ENCODE measurements at regions not wholly inside any gene's neighbourhood (a gene's known extent, or its start where the extent isn't known, plus 50 kb on each side); places are given as distances from the start of the nearest gene placed in this dataset.
A peak's percentile ranks its signal among the peaks of the same experiment; 100 is the strongest.

DNA sequence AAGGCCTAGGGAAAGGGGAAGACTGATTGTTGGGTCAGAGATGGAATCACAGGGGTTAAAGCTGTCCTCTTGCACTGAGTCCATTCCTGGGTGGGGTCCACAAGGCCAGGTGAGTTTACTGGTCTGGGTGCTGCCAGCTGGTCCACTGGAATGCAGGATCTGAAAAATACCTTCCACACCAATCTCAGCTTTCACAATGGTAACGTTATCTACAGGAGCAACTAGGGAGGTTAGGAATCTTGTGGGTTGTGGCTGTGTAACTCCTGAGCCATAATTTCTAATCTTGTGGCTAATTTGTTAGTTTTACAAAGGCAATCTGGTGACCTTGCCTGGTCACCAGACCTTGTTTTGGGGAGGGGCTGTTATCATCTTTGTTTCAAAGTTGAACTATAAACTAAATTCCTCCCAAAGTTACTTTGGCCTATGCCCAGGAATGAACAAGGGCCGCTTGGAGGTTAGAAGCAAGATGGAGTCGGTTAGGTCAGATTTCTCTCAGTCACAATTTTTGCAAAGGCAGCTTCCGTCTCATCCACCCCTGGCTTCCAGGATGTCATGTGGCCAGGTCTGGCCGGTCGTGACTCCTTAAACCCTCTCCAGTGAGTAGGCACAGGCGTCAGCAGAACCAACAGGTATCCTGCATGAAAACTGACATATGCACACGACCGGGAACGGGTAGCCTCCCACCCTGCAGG, 123.3 kb upstream of the SH3BP4 start:
- H3K4me3 ChIP-seq (ENCODE audit: low read depth, low read length): no peak overlapping the region
- TF ChIP-seq, protein P1, sequence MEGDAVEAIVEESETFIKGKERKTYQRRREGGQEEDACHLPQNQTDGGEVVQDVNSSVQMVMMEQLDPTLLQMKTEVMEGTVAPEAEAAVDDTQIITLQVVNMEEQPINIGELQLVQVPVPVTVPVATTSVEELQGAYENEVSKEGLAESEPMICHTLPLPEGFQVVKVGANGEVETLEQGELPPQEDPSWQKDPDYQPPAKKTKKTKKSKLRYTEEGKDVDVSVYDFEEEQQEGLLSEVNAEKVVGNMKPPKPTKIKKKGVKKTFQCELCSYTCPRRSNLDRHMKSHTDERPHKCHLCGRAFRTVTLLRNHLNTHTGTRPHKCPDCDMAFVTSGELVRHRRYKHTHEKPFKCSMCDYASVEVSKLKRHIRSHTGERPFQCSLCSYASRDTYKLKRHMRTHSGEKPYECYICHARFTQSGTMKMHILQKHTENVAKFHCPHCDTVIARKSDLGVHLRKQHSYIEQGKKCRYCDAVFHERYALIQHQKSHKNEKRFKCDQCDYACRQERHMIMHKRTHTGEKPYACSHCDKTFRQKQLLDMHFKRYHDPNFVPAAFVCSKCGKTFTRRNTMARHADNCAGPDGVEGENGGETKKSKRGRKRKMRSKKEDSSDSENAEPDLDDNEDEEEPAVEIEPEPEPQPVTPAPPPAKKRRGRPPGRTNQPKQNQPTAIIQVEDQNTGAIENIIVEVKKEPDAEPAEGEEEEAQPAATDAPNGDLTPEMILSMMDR (IDR thresholded peaks at IDR 0.05; ENCODE audit: insufficient read depth, low read length): no peak
- DNase-seq (ENCODE audit: low read depth): no peak

DNA sequence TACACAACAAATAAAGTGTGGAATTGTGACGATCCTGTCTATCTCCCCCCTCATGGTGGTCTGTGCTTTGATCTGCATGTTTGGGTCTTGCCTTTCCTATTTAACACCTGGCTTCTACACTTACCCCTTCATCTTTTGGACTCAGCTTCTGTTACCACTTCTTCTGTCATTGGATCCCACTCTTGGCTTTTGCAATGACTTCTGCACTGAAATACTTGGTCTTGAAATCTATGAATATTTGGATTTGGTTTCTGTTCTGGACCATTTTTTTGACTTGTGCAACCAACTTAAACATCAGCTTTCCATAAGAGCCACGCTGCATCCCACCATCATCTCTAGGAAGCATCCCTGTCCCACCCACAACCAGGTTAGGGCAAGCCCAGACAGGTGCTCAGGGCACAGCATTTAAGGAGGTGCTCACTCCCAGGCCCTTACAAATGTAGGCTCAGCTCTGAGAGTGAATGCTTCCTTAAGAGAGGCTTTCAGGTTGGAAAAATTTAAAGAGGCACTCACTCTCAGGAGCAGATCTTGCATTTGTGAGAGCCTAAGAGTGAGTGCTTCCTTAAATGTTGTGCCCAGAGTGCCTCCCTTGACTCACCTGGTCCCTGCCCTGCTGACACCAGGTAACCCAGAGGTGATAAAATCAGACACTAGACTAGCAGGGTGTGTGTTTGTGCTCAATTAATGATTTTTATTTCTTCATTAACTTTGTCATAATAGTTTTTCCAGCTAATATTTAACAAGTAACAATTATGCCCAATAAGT, 124.5 kb upstream of the SH3BP4 start:
- H3K4me3 ChIP-seq (ENCODE audit: low read depth, low read length): no peak overlapping the region
- TF ChIP-seq, protein P1 (IDR thresholded peaks at IDR 0.05; ENCODE audit: insufficient read depth, low read length): no peak
- DNase-seq (ENCODE audit: low read depth): peak; percentile 44

DNA sequence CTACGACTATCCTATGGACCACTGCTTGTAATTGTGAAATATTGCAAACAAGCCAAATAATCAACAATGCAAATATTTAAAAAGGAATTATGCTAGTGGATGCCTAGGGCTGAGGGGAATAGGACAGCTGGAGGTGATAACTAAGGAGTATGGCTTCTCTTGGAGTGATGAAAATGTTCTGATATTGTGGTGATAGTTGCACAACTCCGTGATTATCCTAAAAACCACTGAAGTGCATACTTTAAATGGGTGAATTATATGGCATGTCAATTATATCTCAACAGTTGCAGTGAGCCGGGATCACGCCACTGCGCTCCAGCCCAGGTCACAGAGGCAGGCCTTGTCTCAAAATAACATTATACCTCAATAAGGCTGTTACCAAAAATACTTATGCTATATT, 125.1 kb upstream of the SH3BP4 start:
- H3K4me3 ChIP-seq (ENCODE audit: low read depth, low read length): no peak overlapping the region
- no peak for DNase-seq (ENCODE audit: low read depth)
- TF ChIP-seq, protein P1 (IDR thresholded peaks at IDR 0.05; ENCODE audit: insufficient read depth, low read length): no peak

DNA sequence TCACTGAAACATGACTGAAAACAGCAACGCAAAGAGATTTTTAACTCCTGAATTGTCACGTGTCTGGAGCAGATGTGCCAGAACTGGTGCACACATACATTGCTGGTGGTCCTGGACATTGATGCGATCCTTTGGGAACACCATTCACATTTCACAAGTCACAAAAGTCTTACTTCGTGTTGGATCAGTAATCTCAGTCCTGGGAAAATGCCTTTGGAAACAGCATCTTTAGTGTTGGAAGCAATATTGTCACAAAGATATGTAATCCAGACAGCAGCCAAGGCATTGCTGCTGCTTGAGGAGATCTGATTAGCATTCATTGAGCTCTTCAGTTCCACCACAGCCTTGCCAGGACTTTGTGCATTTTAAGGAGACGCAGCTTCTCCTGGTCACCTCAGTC, 126.2 kb upstream of the SH3BP4 start:
- H3K4me3 ChIP-seq (ENCODE audit: low read depth, low read length): no peak overlapping the region
- DNase-seq (ENCODE audit: low read depth): peak; percentile 26
- TF ChIP-seq, protein P1 (IDR thresholded peaks at IDR 0.05; ENCODE audit: insufficient read depth, low read length): no peak

DNA sequence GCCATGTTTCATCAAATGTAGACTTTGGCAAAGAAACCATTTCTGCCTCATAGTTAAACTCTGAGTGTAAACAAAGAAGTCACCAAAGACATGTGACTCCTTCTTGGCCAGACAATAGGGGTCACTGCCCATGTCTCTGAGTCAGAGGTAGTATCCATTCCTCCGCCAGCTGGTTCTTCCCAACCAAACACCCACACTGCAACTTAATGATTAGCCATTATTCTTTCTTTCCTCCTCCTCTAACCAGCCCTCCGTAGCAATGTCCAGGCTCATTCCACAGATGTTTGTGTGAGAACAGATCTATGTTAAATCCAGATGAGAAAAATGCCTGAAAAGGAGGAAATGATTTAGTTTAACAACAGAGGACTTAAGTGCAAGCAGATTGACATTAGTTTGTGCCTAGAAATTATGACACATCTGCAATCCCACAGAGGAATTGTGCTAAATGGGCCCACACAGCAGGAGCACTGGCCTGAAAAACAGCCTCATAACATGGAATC, 127.9 kb upstream of the SH3BP4 start:
- TF ChIP-seq, protein P1 (IDR thresholded peaks at IDR 0.05; ENCODE audit: insufficient read depth, low read length): no peak
- H3K4me3 ChIP-seq (ENCODE audit: low read depth, low read length): no peak overlapping the region
- DNase-seq (ENCODE audit: low read depth): peak; percentile 99

DNA sequence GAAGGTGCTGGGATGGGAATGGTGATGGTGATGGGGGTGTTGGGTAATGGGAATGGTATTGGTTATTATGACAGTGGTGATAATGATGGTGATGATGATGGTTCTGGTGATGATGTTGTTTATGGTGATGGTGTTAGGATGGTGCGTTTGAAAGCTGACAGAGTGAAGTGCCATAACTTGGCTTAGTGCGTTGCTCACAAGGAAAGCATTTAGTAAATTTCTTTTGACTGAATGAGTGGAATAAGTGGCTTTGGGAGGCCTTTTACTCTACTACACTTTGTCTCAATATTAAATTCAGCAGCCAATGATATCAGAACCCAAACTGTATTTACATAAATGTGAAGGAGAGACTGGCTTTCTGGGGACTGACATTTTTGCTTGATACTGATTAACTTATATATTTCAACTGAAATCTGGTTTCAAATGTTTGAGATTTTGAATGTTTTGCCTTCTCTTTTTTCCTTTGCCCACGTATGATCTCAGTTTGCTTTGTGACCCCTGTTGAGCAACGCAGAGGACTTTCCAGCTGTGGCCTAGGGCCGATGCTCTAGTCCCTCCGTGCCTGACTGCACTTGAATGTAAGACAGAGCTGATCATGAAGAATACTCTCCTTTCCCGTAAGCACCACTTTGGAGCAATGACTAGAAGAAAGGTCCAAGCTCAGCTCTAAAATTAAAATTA, 128.5 kb upstream of the SH3BP4 start:
- no peak for DNase-seq (ENCODE audit: low read depth)
- TF ChIP-seq, protein P1 (IDR thresholded peaks at IDR 0.05; ENCODE audit: insufficient read depth, low read length): no peak
- no peak overlapping the region for H3K4me3 ChIP-seq (ENCODE audit: low read depth, low read length)

All from fibroblast of the aortic adventitia (primary cell).